ENCODE measurements at regions not wholly inside any gene's neighbourhood (a gene's known extent, or its start where the extent isn't known, plus 50 kb on each side); places are given as distances from the start of the nearest gene placed in this dataset.
A peak's percentile ranks its signal among the peaks of the same experiment; 100 is the strongest.

DNA sequence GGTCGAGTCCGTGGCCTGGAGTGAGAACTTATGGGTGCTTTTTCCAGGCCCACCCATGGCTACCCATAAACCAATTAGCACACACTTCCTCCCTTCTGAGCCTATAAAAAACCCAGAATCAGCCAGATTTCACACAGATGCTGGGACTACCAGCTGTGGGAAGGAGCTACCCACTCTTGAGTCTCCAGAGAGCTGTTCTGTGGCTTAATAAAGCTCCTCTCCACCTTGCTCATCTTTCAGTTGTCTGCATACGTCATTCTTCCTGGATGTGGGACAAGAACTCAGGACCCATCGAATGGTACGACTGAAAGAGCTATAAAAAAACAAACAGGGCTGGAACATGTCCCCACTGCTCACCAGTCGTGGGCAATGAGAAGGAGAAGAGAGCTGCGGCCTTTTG is 555.4 kb upstream of the CCDC54 start:
- Histone ChIP-seq H3K4me3 (ENCODE audit: low read length) (no peak overlapping the region), H3K4me2 (ENCODE audit: low read length) (no peak overlapping the region), H3K27me3 (ENCODE audit: control insufficient read depth, insufficient read depth, low read length) (no peaks in the 10 kb centered on the region), H3K4me1 (ENCODE audit: control insufficient read depth, insufficient read depth, low read length) (peaks cover 24% of the 10 kb centered on the region), H3K9me3 (replicated peaks; ENCODE audit: low read length) (no peaks in the 10 kb centered on the region), H3K36me3 (ENCODE audit: insufficient read depth, low read length) (no peaks in the 10 kb centered on the region), H3K9ac (ENCODE audit: low read depth, low read length) (no peak overlapping the region)

DNA sequence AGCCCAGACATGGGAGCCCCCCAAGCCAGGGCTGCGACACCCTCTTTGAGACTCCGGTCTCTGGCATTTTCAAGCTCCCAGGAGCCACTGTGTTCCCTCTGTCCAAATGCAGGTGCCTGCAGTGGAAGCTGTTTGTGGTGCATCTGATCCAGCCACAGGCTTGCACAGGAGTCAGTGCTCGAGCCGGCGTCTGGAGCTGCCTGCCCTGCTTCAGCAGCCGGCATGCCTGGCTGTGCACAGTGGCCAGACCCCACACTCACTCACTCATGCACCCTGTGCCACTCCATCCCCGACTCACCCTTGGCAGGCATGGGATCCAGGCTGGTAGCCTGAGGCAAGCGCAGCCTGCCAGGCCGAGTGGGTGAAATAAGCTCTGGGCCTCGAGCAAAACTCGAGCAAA is 555.0 kb upstream of the CCDC54 start:
- Histone ChIP-seq H3K4me3 (ENCODE audit: low read length) (no peak overlapping the region), H3K9ac (ENCODE audit: low read depth, low read length) (no peak overlapping the region), H3K27me3 (ENCODE audit: control insufficient read depth, insufficient read depth, low read length) (no peaks in the 10 kb centered on the region), H3K4me2 (ENCODE audit: low read length) (no peak overlapping the region), H3K9me3 (replicated peaks; ENCODE audit: low read length) (no peaks in the 10 kb centered on the region), H3K36me3 (ENCODE audit: insufficient read depth, low read length) (no peaks in the 10 kb centered on the region), H3K4me1 (ENCODE audit: control insufficient read depth, insufficient read depth, low read length) (peaks cover 28% of the 10 kb centered on the region)

DNA sequence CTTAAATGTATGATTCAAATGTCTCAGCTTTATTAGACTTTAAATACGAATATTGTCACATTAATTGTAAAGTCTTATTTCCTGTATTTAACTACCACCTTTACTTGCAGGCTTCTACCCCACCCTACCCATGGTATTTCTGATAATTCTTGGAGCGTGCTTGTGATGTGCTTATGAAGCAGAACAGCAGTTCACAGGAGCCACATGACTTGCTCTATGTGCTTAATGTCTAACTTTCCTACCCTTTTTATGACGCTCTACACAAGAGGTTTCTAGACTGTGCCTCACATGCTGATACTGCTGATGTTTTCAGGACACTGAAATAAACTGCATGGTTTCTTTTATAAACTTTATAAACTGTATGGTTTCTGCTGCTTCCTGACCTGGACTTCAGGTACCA is 553.5 kb upstream of the CCDC54 start:
- no peak overlapping the region for H3K4me2 ChIP-seq (ENCODE audit: low read length)
- peaks cover 42% of the 10 kb centered on the region for H3K4me1 ChIP-seq (ENCODE audit: control insufficient read depth, insufficient read depth, low read length)
- H3K9ac ChIP-seq (ENCODE audit: low read depth, low read length) = no peak overlapping the region
- no peak overlapping the region for H3K4me3 ChIP-seq (ENCODE audit: low read length)
- no peaks in the 10 kb centered on the region for H3K36me3 ChIP-seq (ENCODE audit: insufficient read depth, low read length)
- no peaks in the 10 kb centered on the region for H3K9me3 ChIP-seq (replicated peaks; ENCODE audit: low read length)
- no peaks in the 10 kb centered on the region for H3K27me3 ChIP-seq (ENCODE audit: control insufficient read depth, insufficient read depth, low read length)

DNA sequence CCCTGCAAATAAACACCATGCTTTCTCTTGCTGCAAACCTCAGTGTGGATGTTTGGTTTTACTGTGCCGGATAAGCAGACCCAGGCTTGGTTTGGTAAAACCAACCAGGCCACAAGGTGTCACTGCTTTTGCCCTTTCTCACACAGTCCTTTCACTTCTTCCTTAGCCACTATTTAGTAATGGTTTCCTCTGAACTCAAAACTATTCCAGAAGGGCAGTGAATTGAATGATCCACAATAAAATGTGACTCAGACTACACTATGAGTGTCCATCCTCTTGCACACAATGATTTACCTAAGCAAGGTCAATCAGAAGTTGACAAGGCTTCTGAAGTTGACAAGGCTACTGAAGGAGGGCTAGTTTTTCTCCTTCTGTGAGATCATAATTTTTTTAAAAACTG is 552.4 kb upstream of the CCDC54 start:
- Histone ChIP-seq H3K4me1 (ENCODE audit: control insufficient read depth, insufficient read depth, low read length) (peaks cover 52% of the 10 kb centered on the region), H3K27me3 (ENCODE audit: control insufficient read depth, insufficient read depth, low read length) (no peaks in the 10 kb centered on the region), H3K9me3 (replicated peaks; ENCODE audit: low read length) (no peaks in the 10 kb centered on the region), H3K4me2 (ENCODE audit: low read length) (no peak overlapping the region), H3K36me3 (ENCODE audit: insufficient read depth, low read length) (no peaks in the 10 kb centered on the region), H3K9ac (ENCODE audit: low read depth, low read length) (peak overlapping the region; percentile 67), H3K4me3 (ENCODE audit: low read length) (no peak overlapping the region)

DNA sequence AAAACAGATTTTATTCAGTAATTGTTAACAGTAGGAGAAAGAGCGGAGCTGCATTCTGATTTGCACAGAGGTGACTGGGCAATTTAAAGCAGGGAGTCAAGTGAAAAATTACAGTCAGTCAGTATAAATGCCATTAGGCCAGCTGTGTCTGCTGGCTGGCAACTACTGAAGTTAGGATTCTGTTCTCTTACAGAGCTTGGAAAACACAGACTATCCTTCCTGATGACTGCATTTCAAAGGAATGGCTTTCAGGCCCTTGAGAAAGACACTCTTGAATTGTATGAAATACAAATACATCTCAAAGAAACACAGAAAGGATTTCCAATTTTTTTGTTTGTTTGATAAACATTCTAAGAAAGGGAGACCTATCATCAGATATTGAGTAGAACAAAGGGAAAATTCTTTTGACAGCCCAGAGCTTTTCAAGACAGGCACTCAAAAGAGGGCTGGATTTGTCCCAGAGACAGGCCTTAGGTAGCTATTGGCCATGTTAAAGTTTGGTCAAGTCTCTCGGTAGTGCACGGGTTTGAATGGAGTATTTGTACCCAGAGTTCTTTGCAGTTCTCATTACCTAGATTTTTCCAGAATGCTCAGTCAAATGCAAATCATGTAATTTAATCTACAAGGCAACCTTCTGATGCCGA is 551.2 kb upstream of the CCDC54 start:
- no peak overlapping the region for H3K4me3 ChIP-seq (ENCODE audit: low read length)
- peak overlapping the region; percentile 49 for H3K4me2 ChIP-seq (ENCODE audit: low read length)
- H3K9ac ChIP-seq (ENCODE audit: low read depth, low read length) = peak overlapping the region; percentile 67
- no peaks in the 10 kb centered on the region for H3K27me3 ChIP-seq (ENCODE audit: control insufficient read depth, insufficient read depth, low read length)
- peaks cover 57% of the 10 kb centered on the region for H3K4me1 ChIP-seq (ENCODE audit: control insufficient read depth, insufficient read depth, low read length)
- no peaks in the 10 kb centered on the region for H3K9me3 ChIP-seq (replicated peaks; ENCODE audit: low read length)
- no peaks in the 10 kb centered on the region for H3K36me3 ChIP-seq (ENCODE audit: insufficient read depth, low read length)

DNA sequence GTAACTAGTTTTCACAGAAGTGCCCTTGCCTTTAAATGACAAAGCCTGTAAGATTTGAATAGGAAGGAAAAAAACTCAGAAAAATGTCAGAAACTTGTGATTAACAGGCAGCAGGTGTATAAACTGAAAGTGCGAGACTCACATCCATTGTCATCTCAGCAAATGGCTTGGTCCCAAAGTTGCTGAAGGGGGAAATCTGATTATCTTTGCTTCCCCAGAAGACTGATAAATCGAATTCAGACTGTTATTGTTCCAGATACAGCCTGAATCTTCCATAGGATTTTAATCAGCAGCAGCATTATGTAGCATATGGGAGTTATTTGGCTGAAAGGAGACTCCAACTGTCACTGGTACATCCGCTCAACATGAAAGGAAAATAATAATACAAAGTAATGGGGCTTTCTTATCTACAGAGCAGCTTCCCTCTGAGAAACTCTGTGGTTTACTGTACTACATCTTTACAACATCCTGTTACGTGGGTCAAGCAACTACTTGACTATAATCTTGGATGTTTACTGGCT is 550.4 kb upstream of the CCDC54 start:
- Histone ChIP-seq H3K27me3 (ENCODE audit: control insufficient read depth, insufficient read depth, low read length) (no peaks in the 10 kb centered on the region), H3K9ac (ENCODE audit: low read depth, low read length) (peak overlapping the region; percentile 67), H3K4me1 (ENCODE audit: control insufficient read depth, insufficient read depth, low read length) (peaks cover 57% of the 10 kb centered on the region), H3K36me3 (ENCODE audit: insufficient read depth, low read length) (no peaks in the 10 kb centered on the region), H3K4me2 (ENCODE audit: low read length) (peak overlapping the region; percentile 49), H3K4me3 (ENCODE audit: low read length) (peak overlapping the region; percentile 8), H3K9me3 (replicated peaks; ENCODE audit: low read length) (peaks cover 5% of the 10 kb centered on the region)

DNA sequence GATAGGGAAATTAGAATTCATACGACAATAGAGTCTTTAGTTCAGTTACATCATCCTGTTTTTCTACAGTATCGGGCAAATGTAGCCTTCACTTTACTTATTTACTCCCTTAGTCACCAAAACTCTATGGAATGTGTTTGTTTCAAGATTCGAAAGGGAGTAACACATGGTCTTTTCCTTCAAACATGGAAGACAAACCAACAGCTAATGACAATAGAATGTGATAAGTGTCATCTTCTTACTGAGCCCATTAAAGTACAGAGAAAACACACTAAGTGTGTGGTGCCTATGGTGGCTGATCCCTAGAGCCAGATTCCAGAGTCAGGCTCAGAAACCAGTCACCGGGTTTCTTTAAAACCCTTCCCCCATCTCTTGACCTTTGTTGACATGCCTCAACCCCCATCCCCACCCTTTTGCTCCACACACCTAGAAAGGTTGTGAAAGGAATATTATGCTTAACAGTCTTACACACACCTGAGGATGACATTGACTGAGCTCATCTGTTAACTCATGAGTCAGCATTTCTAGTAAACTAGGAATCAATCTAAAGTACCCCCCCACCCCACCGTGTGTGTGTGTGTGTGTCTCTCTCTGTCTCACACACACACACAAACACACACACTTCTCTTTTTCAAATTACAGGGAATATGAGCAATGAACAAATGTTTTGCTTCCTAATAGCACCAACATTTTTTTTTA is 549.6 kb upstream of the CCDC54 start:
- H3K36me3 ChIP-seq (ENCODE audit: insufficient read depth, low read length) = no peaks in the 10 kb centered on the region
- peaks cover 9% of the 10 kb centered on the region for H3K9me3 ChIP-seq (replicated peaks; ENCODE audit: low read length)
- no peaks in the 10 kb centered on the region for H3K27me3 ChIP-seq (ENCODE audit: control insufficient read depth, insufficient read depth, low read length)
- peak overlapping the region; percentile 49 for H3K4me2 ChIP-seq (ENCODE audit: low read length)
- H3K4me3 ChIP-seq (ENCODE audit: low read length) = no peak overlapping the region
- H3K9ac ChIP-seq (ENCODE audit: low read depth, low read length) = peak overlapping the region; percentile 67
- peaks cover 57% of the 10 kb centered on the region for H3K4me1 ChIP-seq (ENCODE audit: control insufficient read depth, insufficient read depth, low read length)

DNA sequence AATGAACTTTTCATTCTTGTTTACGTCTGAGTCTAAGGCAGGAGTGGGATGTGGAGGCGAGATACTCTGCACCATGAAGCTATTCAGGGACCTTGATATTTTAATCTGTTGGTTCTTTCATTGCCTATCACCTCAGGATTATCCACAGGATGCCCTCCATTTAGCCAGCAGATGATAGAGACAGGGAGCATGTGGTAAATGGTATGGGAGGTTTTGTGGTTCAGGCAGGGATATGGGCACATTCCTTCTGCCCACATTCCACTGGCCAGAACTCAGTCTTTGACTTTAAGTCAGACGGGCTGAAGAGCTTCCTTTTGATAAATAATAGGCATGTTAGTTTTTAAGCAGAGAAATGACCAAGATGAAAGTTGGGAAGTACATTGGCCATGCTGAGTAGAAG is 548.0 kb upstream of the CCDC54 start:
- Histone ChIP-seq H3K4me2 (ENCODE audit: low read length) (no peak overlapping the region), H3K4me3 (ENCODE audit: low read length) (no peak overlapping the region), H3K36me3 (ENCODE audit: insufficient read depth, low read length) (no peaks in the 10 kb centered on the region), H3K27me3 (ENCODE audit: control insufficient read depth, insufficient read depth, low read length) (no peaks in the 10 kb centered on the region), H3K9ac (ENCODE audit: low read depth, low read length) (no peak overlapping the region), H3K4me1 (ENCODE audit: control insufficient read depth, insufficient read depth, low read length) (peaks cover 57% of the 10 kb centered on the region), H3K9me3 (replicated peaks; ENCODE audit: low read length) (peaks cover 9% of the 10 kb centered on the region)

DNA sequence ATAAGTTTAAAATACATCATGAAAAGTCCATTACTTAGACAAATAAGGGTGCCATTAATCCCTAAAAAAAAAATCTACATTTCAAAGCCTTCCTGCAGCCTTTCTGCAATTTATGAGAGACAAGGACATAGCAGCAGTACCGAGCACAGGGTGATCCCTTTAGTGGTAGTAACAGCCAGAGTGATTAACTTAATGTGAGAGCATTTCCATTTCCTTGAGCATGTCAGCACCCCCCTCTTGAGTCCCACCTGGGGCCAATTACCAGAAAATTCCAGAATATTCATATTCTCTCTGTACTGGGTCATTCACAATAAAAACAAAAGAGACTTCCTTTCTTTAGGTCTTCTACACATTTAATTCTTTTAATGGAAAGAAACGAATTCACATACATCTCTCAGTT is 546.9 kb upstream of the CCDC54 start:
- no peaks in the 10 kb centered on the region for H3K27me3 ChIP-seq (ENCODE audit: control insufficient read depth, insufficient read depth, low read length)
- no peak overlapping the region for H3K9ac ChIP-seq (ENCODE audit: low read depth, low read length)
- H3K9me3 ChIP-seq (replicated peaks; ENCODE audit: low read length) = peaks cover 9% of the 10 kb centered on the region
- no peaks in the 10 kb centered on the region for H3K36me3 ChIP-seq (ENCODE audit: insufficient read depth, low read length)
- H3K4me3 ChIP-seq (ENCODE audit: low read length) = no peak overlapping the region
- no peak overlapping the region for H3K4me2 ChIP-seq (ENCODE audit: low read length)
- H3K4me1 ChIP-seq (ENCODE audit: control insufficient read depth, insufficient read depth, low read length) = peaks cover 48% of the 10 kb centered on the region

DNA sequence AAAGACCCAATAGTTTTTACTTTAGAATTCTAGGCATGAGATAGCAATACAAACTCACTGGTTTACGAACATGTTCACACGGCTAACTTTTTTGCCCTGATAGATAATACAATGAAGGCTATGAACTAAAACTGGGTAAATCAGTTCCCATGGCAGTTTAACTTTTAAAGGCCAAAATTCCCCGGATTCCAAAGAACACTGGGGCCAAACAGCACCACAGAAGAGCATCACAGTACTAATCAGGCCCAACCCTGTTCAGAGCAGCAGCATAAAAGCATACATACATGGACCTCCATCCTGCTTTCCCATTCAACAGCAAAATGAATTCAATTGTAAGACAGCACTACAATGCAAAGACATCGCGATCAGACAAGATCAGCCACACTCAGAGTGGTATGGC is 540.3 kb upstream of the CCDC54 start:
- no peaks in the 10 kb centered on the region for H3K36me3 ChIP-seq (ENCODE audit: insufficient read depth, low read length)
- peaks cover 27% of the 10 kb centered on the region for H3K4me1 ChIP-seq (ENCODE audit: control insufficient read depth, insufficient read depth, low read length)
- H3K9me3 ChIP-seq (replicated peaks; ENCODE audit: low read length) = peaks cover 5% of the 10 kb centered on the region
- H3K4me3 ChIP-seq (ENCODE audit: low read length) = no peak overlapping the region
- H3K9ac ChIP-seq (ENCODE audit: low read depth, low read length) = peak overlapping the region; percentile 24
- peak overlapping the region; percentile 14 for H3K4me2 ChIP-seq (ENCODE audit: low read length)
- H3K27me3 ChIP-seq (ENCODE audit: control insufficient read depth, insufficient read depth, low read length) = no peaks in the 10 kb centered on the region

DNA sequence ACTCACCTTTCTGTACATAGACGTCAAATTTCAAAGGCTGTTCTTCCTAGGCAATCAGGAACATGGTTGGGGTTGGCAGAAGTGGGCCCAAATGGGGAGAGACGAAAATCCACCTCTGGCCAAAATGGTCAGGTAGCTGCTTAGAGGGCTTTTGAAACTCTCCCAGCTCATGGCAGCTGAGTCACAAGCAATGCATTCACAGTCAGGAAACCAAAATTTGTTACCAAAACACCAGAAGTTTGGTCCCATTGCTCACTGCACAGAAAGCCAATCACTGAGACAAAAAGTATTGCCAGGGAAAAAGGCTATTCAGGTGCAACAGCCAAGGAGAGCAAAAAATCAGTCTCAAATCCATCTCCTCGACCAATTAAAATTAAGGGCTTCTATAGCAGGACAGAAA is 539.6 kb upstream of the CCDC54 start:
- peaks cover 30% of the 10 kb centered on the region for H3K4me1 ChIP-seq (ENCODE audit: control insufficient read depth, insufficient read depth, low read length)
- H3K4me2 ChIP-seq (ENCODE audit: low read length) = no peak overlapping the region
- H3K4me3 ChIP-seq (ENCODE audit: low read length) = no peak overlapping the region

More for the DNA sequence above, 539.6 kb upstream of the CCDC54 start:
- Histone ChIP-seq H3K27me3 (ENCODE audit: control insufficient read depth, insufficient read depth, low read length) (no peaks in the 10 kb centered on the region), H3K9ac (ENCODE audit: low read depth, low read length) (no peak overlapping the region), H3K36me3 (ENCODE audit: insufficient read depth, low read length) (no peaks in the 10 kb centered on the region), H3K9me3 (replicated peaks; ENCODE audit: low read length) (no peaks in the 10 kb centered on the region)

All from skeletal muscle satellite cell (primary cell).